Endothelial cell of umbilical vein (primary cell): ENCODE measurements at regions not wholly inside any gene's neighbourhood (a gene's known extent, or its start where the extent isn't known, plus 50 kb on each side); places are given as distances from the start of the nearest gene placed in this dataset.
"Not testable (repeated sequence)": the region's sequence is repeated elsewhere in the genome, so short reads cannot be mapped to it uniquely, and the experiment has no call there.

Experiments used
- BruUV-seq: library from RNA; stranded (reverse); fragments of 400-500 nt; replicated peaks from 2 replicates; lab custom pipeline; 2021; lab: Mats Ljungman, UMichigan
- CTCF ChIA-PET: fragments of 300-600, 350-600 bp; sonication (Branson Sonifier 250); formaldehyde crosslinking; loops from one replicate; lab custom pipeline; 2021; ENCODE audit warnings: antibody characterized with exemption, inconsistent platforms; lab: Charles Lee
- POLR2A ChIA-PET: fragments of 300-600, 350-600 bp; sonication (Branson Sonifier 250); formaldehyde crosslinking; loops from one replicate; lab custom pipeline; 2021; ENCODE audit warnings: antibody characterized with exemption, inconsistent platforms; lab: Charles Lee
- DNase-seq: peaks from one replicate; pipeline ENCODE4 v3.0.0-alpha.2; 2011; ENCODE audit warnings: low read depth, low spot score
- FAIRE-seq: peaks from 2 replicates; lab custom pipeline; 2011; peaks lifted over from hg19 to GRCh38; lab: Jason Lieb, UNC
- H2AFZ ChIP-seq: 2 replicates; pipeline ENCODE4 v1.6.0; 2012; ENCODE audit warnings: low read depth, low read length, control low read depth, inconsistent platforms
- H3K27ac ChIP-seq: 2 replicates; pipeline ENCODE4 v1.5.1; 2011; ENCODE audit warnings: low read depth, mild to moderate bottlenecking, control low read depth, low read length, moderate library complexity; ENCODE audit not compliant: insufficient read depth
- H3K27me3 ChIP-seq, 2 experiments: 2 replicates each; pipeline versions ENCODE4 v1.6.0 to v1.6.1; 2011; ENCODE audit warnings: low read length in 2 of 2, mixed read lengths in 1 of 2; ENCODE audit not compliant: control insufficient read depth in 2 of 2, insufficient read depth in 2 of 2
- H3K36me3 ChIP-seq, 2 experiments: 2 replicates in 1 of 2; 3 replicates in 1 of 2; pipeline ENCODE4 v1.5.1; 2011; ENCODE audit warnings: low read length in 2 of 2, mild to moderate bottlenecking in 1 of 2, moderate library complexity in 1 of 2; ENCODE audit not compliant: control insufficient read depth in 2 of 2, insufficient read depth in 2 of 2; ENCODE audit errors: extremely low read depth in 1 of 2
- H3K4me1 ChIP-seq: 3 replicates; pipeline ENCODE4 v1.5.1; 2011; ENCODE audit warnings: mild to moderate bottlenecking, low read length; ENCODE audit not compliant: control insufficient read depth, insufficient read depth; ENCODE audit errors: extremely low read depth
- H3K4me2 ChIP-seq: 2 replicates; pipeline ENCODE4 v1.6.1; 2011; ENCODE audit warnings: low read length, control low read depth, mixed read lengths; ENCODE audit not compliant: insufficient read depth
- H3K4me3 ChIP-seq, 3 experiments: fragments of 200-600 bp in 1 of 3; sonication (generic), shearing (Covaris generic) in 1 of 3; replicated peaks in 1 of 3; 2 replicates each; pipeline ENCODE4 v1.5.1; 2011 to 2016; ENCODE audit warnings: control low read depth in 3 of 3, low read length in 3 of 3, mild to moderate bottlenecking in 2 of 3, inconsistent platforms in 1 of 3, low read depth in 1 of 3, moderate library complexity in 1 of 3; ENCODE audit not compliant: insufficient read depth in 1 of 3
- H3K79me2 ChIP-seq: 2 replicates; pipeline ENCODE4 v1.6.0; 2012; ENCODE audit warnings: low read length, inconsistent platforms; ENCODE audit not compliant: control insufficient read depth, insufficient read depth
- H3K9ac ChIP-seq: replicated peaks from 2 replicates; pipeline ENCODE3; 2011; ENCODE audit warnings: low read length, control low read depth; ENCODE audit not compliant: insufficient read depth; ENCODE audit errors: extremely low read depth
- H3K9me1 ChIP-seq: replicated peaks from 3 replicates; pipeline ENCODE4 v1.6.0; 2011; ENCODE audit warnings: mild to moderate bottlenecking, low read length; ENCODE audit not compliant: control insufficient read depth, insufficient read depth; ENCODE audit errors: extremely low read depth
- H3K9me3 ChIP-seq: replicated peaks from 2 replicates; pipeline ENCODE4 v1.5.1; 2012; ENCODE audit warnings: low read length, inconsistent platforms; ENCODE audit not compliant: control insufficient read depth, insufficient read depth
- H4K20me1 ChIP-seq: replicated peaks from 2 replicates; pipeline ENCODE3; 2011; ENCODE audit warnings: mild to moderate bottlenecking, low read length; ENCODE audit not compliant: control insufficient read depth, insufficient read depth; ENCODE audit errors: extremely low read depth
- EZH2 ChIP-seq: IDR thresholded peaks from 2 replicates; pipeline ENCODE4 v1.6.1; 2012; ENCODE audit warnings: borderline replicate concordance, low read depth, mild to moderate bottlenecking, moderate library complexity, low read length, inconsistent platforms; ENCODE audit not compliant: severe bottlenecking
- FOS ChIP-seq: IDR thresholded peaks from 2 replicates; pipeline ENCODE4 v1.6.1; 2011; ENCODE audit warnings: mild to moderate bottlenecking, low read length, moderate library complexity, borderline replicate concordance; ENCODE audit not compliant: insufficient read depth
- GATA2 ChIP-seq: IDR thresholded peaks from 2 replicates; pipeline ENCODE4 v1.7.0; 2011; ENCODE audit warnings: low read depth, mild to moderate bottlenecking, moderate library complexity, mixed read lengths, low read length; ENCODE audit not compliant: insufficient read length, insufficient read depth
- JUN ChIP-seq: IDR thresholded peaks from 2 replicates; pipeline ENCODE4 v1.6.1; 2011; ENCODE audit warnings: borderline replicate concordance, low read depth; ENCODE audit not compliant: insufficient read length, insufficient read depth
- MAX ChIP-seq: IDR thresholded peaks from 2 replicates; pipeline ENCODE4 v1.6.1; 2011; ENCODE audit not compliant: insufficient read depth, insufficient read length
- MYC ChIP-seq: IDR thresholded peaks from one replicate; pipeline ENCODE4 v1.6.1; 2011; ENCODE audit warnings: mild to moderate bottlenecking, low read depth, low read length
- POLR2A ChIP-seq: IDR thresholded peaks from 2 replicates; pipeline ENCODE4 v1.6.1; 2012; ENCODE audit warnings: low read depth, mild to moderate bottlenecking, control low read depth, low read length
- POLR2AphosphoS5 ChIP-seq: IDR thresholded peaks from 2 replicates; pipeline ENCODE4 v1.6.1; 2012; ENCODE audit warnings: low read depth, mild to moderate bottlenecking, control low read depth, low read length, moderate library complexity; ENCODE audit not compliant: insufficient read depth
- dilution Hi-C: fragments of 300-500 bp; cut with MboI; formaldehyde crosslinking; loops from one replicate; pipeline ENCODE4 v1.15.0; 2019; ENCODE audit warnings: low sequenced_read_pairs; ENCODE audit not compliant: extremely low pct_ligation_motif_present
- intact Hi-C: fragments of 100-400 bp; cut with micrococcal nuclease; formaldehyde crosslinking; loops from one replicate; pipeline ENCODE4 v1.10.0; 2022
- TF ChIP-seq, protein P1 (sequence below), 2 donors: IDR thresholded peaks; 1 replicate in 1 of 2; 2 replicates in 1 of 2; pipeline ENCODE4 v1.5.1; 2011; ENCODE audit warnings: low read length in 2 of 2, mild to moderate bottlenecking in 2 of 2, moderate library complexity in 2 of 2, control low read depth in 1 of 2, inconsistent platforms in 1 of 2, low read depth in 1 of 2; ENCODE audit not compliant: insufficient read depth in 1 of 2; ENCODE audit errors: extremely low read depth in 1 of 2

GRCh38 chr3:147297761-147298350 lies 108.5 kb downstream of the ZIC4 start:
- no peak for FAIRE-seq
- no peaks in the 10 kb centered on the region for H3K9me3 ChIP-seq
- H2AFZ ChIP-seq, result no peak overlapping the region
- H4K20me1 ChIP-seq, result no peaks in the 10 kb centered on the region
- no peak overlapping the region for H3K4me2 ChIP-seq
- intact Hi-C loops (loop anchor here (1.0 kb wide), 1 partner anchor 38 kb away; no protein-coding TSS in a partner anchor), dilution Hi-C loops (no loop called here)
- no peaks in the 10 kb centered on the region for H3K4me1 ChIP-seq
- H3K79me2 ChIP-seq, result no peaks in the 10 kb centered on the region
- TF ChIP-seq POLR2A (no peak), POLR2AphosphoS5 (no peak), JUN (no peak), MAX (no peak), FOS (no peak), GATA2 (no peak), EZH2 (no peak), MYC (no peak)
- TF ChIP-seq, protein P1, sequence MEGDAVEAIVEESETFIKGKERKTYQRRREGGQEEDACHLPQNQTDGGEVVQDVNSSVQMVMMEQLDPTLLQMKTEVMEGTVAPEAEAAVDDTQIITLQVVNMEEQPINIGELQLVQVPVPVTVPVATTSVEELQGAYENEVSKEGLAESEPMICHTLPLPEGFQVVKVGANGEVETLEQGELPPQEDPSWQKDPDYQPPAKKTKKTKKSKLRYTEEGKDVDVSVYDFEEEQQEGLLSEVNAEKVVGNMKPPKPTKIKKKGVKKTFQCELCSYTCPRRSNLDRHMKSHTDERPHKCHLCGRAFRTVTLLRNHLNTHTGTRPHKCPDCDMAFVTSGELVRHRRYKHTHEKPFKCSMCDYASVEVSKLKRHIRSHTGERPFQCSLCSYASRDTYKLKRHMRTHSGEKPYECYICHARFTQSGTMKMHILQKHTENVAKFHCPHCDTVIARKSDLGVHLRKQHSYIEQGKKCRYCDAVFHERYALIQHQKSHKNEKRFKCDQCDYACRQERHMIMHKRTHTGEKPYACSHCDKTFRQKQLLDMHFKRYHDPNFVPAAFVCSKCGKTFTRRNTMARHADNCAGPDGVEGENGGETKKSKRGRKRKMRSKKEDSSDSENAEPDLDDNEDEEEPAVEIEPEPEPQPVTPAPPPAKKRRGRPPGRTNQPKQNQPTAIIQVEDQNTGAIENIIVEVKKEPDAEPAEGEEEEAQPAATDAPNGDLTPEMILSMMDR (IDR thresholded peaks at IDR 0.05; ENCODE audit: extremely low read depth in 1 of 2, insufficient read depth in 1 of 2, low read depth in 1 of 2, low read length in 2 of 2), result no peak
- H3K36me3 ChIP-seq, result no peaks in the 10 kb centered on the region
- H3K9me1 ChIP-seq, result no peaks in the 10 kb centered on the region
- no peak overlapping the region for H3K4me3 ChIP-seq
- DNase-seq, result no peak
- POLR2A ChIA-PET, result no interaction called here
- no TSS peak for BruUV-seq
- H3K27ac ChIP-seq, result no peak overlapping the region
- H3K27me3 ChIP-seq, result no peaks in the 10 kb centered on the region
- CTCF ChIA-PET, result interaction anchor here (1.1 kb wide), 1 partner anchor 10 kb away, joined by 3 read pairs; no protein-coding TSS in a partner anchor
- H3K9ac ChIP-seq, result no peak overlapping the region

DNA sequence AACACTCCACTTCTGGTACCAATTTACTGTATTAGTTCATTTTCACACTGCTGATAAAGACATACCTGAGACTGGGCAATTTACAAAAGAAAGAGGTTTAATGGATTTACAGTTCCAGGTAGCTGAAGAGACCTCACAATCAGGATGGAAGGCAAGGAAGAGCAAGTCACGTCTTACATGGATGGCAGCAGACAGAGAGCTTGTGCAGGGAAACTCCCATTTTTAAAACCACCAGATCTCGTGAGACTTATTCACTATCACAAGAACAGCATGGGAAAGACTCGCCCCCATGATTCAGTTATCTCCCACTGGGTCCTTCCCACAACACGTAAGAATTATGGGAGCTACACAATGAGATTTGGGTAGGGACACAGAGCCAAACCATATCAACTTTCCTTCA lies 119.0 kb downstream of the ZIC4 start:
- H3K79me2 ChIP-seq, H2AFZ ChIP-seq, H3K4me1 ChIP-seq, H3K27ac ChIP-seq, H3K9ac ChIP-seq, BruUV-seq, CTCF ChIA-PET, intact Hi-C loops, FAIRE-seq, H3K4me3 ChIP-seq, H3K4me2 ChIP-seq, POLR2A ChIA-PET, DNase-seq, H3K9me3 ChIP-seq, H3K27me3 ChIP-seq, H3K9me1 ChIP-seq, dilution Hi-C loops, H4K20me1 ChIP-seq, H3K36me3 ChIP-seq: not testable (repeated sequence)
